LNCAP (cell line): ENCODE measurements at regions not wholly inside any gene's neighbourhood (a gene's known extent, or its start where the extent isn't known, plus 50 kb on each side); places are given as distances from the start of the nearest gene placed in this dataset.

Source experiments
- TF ChIP-seq, protein P1 (sequence below): fragments of 450-650 bp; IDR thresholded peaks from 2 replicates; pipeline ENCODE4 v1.5.1; 2017; ENCODE audit warnings: mild to moderate bottlenecking

DNA sequence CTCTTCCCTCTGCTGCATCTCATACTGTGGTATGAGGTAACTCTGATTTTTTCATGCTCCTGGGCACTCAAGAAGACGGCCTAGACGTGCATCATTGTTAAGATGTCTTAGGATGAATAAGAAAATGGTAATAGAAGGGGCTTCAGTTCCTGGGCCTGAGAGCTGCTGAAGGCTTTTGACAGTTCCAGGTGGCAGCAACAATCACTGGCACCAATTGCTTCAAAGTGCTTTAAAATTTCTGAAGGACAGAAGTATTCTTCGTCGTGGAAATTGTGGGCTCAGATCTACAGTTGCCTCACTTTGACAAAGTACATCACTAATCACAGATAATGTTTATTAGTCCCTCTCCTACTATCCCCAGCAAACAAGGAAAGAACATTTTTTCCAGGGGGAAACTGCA, 536.6 kb upstream of the CAMK1G start:
- TF ChIP-seq, protein P1, sequence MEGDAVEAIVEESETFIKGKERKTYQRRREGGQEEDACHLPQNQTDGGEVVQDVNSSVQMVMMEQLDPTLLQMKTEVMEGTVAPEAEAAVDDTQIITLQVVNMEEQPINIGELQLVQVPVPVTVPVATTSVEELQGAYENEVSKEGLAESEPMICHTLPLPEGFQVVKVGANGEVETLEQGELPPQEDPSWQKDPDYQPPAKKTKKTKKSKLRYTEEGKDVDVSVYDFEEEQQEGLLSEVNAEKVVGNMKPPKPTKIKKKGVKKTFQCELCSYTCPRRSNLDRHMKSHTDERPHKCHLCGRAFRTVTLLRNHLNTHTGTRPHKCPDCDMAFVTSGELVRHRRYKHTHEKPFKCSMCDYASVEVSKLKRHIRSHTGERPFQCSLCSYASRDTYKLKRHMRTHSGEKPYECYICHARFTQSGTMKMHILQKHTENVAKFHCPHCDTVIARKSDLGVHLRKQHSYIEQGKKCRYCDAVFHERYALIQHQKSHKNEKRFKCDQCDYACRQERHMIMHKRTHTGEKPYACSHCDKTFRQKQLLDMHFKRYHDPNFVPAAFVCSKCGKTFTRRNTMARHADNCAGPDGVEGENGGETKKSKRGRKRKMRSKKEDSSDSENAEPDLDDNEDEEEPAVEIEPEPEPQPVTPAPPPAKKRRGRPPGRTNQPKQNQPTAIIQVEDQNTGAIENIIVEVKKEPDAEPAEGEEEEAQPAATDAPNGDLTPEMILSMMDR: no peak

GRCh38 chr1:209048941-209049669, 534.4 kb upstream of the CAMK1G start:
- TF ChIP-seq, protein P1: no peak

GRCh38 chr1:209051570-209051969, 531.9 kb upstream of the CAMK1G start:
- TF ChIP-seq, protein P1: no peak

- TF ChIP-seq, protein P1: no peak
Observed at GRCh38 chr1:209053587-209053986, 529.9 kb upstream of the CAMK1G start.

DNA sequence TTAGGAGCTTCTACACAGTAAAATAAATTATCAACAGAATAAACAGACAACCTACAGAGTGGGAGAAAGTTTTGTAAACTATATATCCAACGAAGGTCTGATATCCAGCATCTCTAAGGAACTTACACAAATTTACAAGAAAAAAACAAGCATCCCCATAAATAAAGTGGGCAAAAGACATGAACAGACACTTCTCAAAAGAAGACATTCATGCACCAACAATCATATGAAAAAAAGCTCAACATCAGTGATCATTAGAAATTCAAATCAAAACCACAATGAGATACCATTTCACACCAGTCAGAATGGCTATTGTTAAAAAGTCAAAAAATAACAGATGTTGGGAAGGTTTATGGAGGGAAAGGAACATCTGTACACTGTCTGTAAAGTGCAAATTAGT, 526.4 kb upstream of the CAMK1G start:
- TF ChIP-seq, protein P1: no peak

DNA sequence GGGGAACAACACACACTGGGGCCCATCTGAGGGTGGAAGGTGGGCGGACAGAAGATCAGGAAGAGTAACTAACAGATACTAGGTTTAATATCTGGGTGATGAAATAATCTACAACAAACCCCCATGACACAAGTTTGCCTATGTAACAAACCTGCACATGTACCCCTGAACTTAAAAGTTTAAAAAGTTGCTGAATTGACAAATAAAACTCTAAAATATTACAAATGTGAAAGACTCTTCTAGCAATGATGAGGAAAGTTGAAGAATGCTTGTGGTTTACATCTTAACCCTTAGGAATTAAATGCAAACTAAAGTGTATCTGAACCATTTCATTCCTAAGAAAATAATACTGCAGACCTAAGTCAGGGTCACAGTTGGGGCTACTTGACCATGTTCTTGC, 525.6 kb upstream of the CAMK1G start:
- TF ChIP-seq, protein P1: no peak

- TF ChIP-seq, protein P1: no peak
Observed at GRCh38 chr1:209059376-209059775, 524.1 kb upstream of the CAMK1G start.

DNA sequence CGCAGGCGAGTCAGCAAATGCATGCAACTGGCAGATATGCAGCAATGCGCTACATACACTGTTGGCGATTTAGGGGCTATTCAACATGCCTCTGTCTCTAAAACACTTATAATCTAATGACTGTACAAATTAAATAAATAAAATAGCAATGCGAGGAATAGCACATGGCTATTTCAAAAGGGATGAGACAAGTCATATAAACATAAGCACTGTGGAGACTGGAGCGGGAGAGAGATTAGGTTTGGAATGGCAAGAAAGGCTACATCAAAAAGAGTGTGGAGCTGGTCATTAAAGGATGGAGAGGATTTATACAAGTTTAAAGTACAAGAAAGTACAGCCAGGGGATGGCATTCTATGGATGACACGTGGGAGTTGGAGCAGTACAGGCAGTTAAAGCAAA, 523.5 kb upstream of the CAMK1G start:
- TF ChIP-seq, protein P1: no peak
